ENCODE measurements at regions not wholly inside any gene's neighbourhood (a gene's known extent, or its start where the extent isn't known, plus 50 kb on each side); places are given as distances from the start of the nearest gene placed in this dataset.
A peak's percentile ranks its signal among the peaks of the same experiment; 100 is the strongest.

- peak in 1 of 2 experiments; percentile 11 for DNase-seq
Observed at GRCh38 chr4:13248621-13249298, 235.4 kb downstream of the RAB28 start.

DNA sequence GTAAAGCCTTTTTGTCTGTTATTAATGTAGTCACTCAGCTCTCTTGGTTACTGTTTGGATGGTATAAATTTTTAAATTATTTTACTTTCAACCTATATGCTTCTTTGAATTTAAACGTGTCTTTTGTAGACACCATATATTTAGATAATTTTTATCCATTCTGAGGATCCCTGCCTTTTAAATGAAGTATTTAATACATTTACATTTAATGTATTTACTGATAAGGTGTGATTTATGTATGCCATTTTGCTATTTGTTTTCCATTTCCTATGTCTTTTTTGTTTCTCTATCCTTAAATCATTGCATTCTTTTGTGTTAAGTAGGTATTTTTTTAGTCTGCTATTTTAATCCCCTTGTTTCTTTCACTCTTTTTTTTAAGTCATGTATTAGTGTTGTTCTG lies 238.0 kb downstream of the RAB28 start:
- DNase-seq = no peak

DNA sequence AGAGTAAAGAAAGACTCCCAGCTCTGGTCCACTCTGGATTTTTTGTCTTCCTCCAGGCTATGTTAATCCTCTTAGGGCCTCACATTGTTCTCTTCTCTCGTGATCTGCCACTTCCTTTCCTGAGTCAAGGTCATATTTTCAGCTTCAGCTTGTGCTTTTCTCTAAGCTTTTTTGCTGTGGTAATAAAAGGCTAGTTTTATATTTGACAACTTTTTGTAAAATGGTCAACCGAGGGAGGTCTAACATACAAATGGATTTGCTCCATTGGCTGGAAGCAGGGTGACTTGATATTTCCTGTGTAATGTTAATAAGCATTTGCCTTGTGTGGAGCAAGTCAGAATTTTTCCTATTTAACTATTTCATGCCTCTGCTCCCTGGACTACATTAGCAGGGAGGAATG lies 239.7 kb downstream of the RAB28 start:
- DNase-seq = no peak

- no peak for DNase-seq
Observed at GRCh38 chr4:13243152-13243551, 241.0 kb downstream of the RAB28 start.

DNA sequence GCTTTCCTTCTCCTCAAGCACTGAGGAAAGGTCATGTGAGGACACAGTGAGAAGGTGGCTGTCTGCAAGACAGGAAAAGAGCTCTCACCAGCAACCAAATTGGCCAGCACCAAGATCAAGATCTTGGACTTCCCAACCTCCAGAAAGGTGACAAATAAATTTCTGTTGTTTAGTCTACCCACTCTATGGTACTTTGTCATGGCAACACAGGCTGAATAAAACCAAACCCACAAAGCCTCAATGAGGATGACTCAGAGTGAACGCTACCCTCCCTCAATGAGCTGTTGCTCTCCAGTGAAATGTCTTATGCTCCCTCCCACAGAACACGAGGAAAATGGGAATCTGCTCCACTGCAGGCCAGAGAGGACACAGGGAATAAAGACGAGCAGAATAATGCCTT lies 244.1 kb downstream of the RAB28 start:
- DNase-seq = no peak

DNA sequence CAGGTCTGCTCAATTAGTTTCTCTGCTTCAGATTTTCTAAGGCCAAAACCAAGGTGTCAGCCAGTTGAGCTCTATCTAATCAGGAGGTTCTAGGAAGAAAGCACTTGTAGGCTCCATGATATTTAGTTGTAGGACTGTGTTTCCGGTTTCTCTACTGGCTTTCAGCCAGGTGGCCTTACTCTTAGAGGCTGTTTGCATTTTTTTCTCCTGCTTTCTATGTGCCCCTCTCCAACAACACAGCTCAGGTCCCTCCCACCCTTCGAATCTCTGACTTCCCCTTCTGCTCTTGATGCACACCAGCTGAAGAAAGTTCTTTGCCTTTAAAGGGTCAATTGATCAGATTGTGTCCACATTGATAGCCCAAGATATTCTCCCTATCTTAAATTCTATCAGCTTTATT lies 245.2 kb downstream of the RAB28 start:
- no peak for DNase-seq

DNA sequence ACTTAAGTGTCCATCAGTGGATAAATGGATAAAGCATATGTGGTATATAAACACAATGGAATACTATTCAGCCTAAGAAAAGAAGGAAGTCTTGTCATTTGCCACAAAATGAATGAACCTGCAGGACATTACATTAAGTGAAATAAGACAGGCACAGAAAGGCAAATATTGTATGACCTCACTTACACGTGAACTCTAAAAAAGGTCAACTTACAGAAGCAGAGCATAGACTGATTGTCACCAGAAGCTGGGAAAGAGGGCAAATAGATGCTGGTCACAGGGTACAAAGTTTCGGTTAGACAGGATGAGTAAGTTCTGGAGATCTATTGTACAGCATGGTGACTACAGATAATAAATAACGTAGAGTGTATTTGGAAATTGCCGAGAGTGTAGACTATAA lies 247.7 kb downstream of the RAB28 start:
- DNase-seq = no peak

DNA sequence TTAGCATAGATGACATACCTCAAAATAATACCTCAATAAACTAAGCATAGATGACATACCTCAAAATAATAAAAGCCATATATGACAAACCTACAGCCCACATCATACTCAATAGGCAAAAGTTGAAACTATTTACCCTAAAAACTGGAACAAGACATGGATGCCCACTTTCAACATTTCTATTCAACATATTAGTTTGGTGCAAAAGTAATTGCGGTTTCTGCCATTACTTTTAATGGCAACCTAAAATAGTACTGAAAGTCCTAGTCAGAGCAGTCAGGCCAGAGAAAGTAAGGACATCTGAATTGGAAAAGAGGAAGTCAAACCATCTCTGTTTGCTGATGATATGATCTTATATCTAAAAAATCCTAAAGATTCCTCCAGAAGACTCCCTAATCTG lies 250.4 kb downstream of the RAB28 start:
- no peak for DNase-seq

DNA sequence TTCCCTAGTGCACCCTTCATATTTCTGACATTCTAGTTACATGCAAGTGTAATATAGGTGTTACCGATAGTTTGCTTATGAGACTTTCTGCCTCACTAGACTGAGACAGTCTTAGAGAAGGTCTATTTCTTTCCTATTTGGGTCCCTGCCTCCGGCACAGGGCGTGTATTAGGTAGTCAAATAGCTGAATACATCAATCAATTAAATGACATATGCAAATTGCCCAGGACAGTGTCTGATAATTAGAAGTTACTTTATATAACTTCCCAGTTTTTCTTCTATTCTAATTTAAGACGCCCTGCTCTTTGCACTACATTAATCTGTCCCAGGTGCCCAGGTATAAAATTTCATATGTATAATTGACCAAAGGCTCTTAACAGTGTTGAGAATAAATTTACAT lies 264.2 kb downstream of the RAB28 start:
- no peak for DNase-seq

DNA sequence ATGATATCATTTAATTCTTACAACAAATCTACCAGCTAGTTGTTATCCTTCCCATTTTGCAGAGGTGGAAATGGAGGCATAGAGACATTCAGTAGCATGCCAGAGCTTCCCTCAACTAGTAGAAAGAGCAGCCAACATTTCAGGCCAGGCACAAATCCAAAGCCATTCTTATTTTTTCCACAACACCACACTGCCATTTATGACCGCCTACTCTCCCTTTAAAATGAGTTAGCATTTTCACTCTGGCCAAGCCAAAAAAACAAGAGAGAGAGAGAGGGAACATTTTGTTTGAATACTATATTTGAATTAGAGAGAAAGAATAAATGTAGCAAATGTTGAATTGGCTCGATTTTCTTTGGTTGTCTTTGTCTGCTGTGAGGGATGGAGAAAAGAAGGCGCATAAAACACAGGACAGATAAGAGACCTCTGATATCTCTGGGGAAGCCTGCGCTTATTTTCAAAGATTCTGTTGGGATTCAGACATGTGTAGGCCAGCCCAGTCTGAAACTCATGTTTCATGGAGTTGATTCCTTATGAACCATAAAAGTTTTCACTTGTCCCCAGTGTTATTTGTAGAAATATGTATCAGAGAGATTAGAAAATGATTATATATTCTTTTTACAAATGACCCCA lies 265.7 kb downstream of the RAB28 start:
- DNase-seq = no peak

GRCh38 chr4:13215560-13215959 lies 268.6 kb downstream of the RAB28 start:
- DNase-seq = no peak

- no peak for DNase-seq
Observed at GRCh38 chr4:13212936-13213335, 271.2 kb downstream of the RAB28 start.

- no peak for DNase-seq
Observed at GRCh38 chr4:13209600-13209999, 274.5 kb downstream of the RAB28 start.

DNA sequence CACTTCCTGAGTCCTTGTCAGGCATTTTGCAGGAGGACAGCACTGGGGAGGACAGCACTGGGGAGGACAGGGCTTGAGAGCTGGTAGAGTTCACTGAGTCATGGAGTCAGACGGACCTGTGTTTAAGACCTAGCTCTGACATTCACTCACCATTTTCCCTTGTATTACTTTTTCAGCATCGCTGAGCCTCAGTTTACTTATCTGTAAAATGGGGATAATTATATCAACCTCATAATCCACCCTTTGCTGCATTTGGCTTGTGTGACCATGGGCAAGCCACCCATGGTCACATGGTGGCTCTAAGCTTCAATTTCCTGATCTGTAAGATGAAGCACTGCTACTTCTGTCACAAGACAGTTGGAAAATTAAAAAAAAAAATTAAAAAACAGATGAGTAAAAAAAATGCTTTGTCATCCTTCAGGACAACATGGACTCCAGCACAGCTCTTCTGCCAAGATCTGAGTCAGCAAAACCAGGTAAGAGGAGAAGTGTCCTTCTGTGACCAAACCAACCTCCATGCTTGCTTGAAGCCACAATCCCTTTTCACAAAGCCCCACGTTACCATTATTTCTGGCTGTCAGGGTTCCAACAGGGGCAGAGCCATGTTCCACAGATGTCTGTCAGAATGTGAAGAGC lies 275.5 kb downstream of the RAB28 start:
- no peak for DNase-seq

DNA sequence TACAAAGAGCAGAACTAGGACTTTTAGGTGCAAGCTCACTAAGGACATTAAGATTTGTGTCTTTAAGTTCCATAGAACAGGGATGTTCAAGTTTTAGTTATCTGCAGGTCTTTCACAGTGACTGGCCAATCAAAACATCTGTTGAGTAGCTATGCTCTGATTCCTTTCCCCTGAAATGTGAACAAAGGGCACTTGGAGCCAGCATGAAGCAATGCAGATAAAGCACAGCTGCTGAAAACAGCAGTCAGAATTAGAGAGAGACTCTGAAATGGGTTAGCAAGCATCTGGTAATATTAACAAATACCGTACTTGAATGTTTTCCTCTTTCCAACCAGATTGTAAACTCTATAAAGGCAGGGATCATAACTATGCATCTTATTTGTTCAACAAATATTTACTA lies 276.9 kb downstream of the RAB28 start:
- DNase-seq = no peak

GRCh38 chr4:13203101-13203500 lies 281.0 kb downstream of the RAB28 start:
- no peak for DNase-seq

DNA sequence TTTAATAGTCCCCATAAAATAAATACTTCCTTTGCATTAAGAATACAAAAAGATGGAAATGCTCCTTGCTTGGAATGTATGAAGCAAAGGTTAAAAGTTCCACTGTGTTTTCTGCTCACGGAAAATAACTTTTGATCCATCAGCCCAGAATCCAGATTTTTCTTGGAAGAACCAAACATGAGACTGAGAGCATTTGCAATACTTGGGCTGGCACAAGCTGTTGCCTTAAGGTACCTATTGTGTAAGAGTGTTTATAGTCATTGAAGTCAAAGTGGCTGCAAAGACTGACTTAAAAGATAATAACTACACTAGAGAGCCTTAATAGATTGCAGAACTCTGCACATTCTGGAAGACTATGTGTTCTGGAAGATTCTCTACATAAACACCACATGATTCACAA lies 281.4 kb downstream of the RAB28 start:
- no peak for DNase-seq

GRCh38 chr4:13201241-13201640 lies 282.9 kb downstream of the RAB28 start:
- no peak for DNase-seq

- no peak for DNase-seq
Observed at GRCh38 chr4:13196721-13197120, 287.4 kb downstream of the RAB28 start.

DNA sequence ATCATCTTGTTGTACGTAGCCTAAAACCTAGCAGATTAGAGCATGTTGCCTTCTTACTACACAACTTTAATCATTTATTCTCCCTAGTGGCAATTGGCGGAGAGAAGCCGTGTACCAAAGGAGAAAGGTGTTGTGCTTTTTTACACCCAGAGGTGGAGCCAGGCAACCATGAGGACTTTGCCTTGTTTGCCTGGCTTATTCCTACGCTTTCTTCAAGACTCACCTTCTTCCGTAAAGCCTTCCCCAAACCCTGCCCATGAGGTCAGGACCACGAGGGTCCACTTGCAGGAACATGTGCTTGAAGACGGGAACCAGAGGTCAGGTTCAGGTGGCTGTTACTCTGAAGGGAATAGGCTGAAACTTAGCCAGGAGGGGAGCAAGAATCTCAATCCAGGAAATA lies 290.5 kb downstream of the RAB28 start:
- DNase-seq = no peak

DNA sequence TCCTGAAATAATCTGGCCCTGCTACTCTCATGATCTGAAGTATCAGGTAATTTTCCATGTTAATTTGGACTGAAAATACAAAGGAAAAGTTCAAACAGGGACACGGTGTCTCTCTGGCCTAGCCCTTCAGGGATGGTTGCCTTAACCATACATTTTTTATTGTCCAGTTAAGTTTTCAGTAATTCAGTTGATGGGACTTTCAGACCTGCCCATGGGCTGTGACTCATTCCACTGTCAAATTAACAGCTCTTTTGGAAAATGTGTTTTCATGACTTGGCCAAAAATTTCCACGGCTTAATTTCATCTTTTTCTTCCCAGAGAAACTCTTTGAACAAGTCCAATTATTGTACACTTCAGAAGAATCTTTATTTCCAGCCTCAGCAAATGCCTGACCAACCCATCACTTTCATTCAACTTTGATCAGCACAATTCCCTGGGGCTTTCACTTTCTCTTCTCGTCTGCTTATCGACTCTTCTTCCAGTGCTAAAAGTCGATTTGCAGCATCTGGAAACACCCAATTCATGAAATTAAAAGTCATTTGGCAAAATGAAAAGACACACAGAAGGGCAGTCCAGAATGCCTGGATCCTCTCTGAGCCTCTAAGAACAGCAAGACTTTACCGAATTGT lies 293.9 kb downstream of the RAB28 start:
- no peak for DNase-seq

DNA sequence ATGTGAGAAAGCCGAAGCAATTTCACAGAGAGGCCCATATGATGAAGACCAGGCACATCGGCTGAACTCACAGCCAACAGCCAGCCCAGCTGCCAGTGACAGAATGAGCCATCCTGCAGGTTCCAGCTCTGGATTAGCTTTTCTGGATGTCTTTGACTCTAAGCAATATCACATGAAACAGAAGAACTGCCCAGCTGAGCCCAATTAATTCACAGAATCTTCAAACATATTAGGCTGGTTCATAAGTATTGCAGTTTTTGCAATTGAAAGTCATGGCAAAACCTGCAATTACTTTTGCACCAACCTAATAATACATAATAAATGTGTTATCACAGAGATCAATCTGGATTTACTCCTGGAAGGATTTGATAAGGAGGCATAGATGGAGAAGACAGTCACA lies 299.9 kb downstream of the RAB28 start:
- DNase-seq = no peak

DNA sequence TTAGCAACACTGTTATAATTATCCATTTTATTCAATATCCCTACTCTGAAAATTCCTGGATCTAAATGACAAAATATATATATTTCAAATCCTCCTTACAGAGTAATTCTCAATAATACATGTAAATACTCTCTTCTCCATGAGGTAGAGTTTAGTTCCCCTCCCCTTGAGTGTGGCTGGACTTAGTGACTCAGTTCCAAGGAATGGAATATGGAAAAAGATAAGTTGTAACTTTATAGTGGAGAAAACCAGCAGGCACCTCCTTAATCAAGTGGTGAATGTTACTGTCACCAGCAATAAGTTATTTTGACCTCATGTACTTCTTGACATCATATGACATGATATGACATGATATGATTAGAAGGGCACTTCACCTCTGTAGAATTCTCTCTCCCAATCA lies 302.0 kb downstream of the RAB28 start:
- DNase-seq = no peak

DNA sequence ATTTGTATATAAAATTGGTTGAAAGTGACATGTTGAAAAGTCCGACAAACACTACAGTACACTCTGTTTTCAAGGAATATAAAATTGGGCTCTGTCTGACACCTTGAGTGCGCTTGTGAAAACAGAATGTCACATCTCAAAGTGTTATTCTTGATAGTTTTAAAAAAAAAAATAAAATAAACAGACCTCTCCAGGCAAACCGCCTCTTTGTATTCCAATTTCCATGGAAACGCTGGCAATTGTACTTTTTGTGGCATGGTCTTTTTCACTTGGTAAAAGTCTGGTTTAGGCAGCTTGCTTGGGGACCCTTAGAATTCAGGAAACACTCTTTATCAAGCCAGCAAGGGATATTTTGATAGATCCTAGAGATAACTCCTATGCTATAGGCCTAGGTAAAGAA lies 302.5 kb downstream of the RAB28 start:
- no peak for DNase-seq
